ENCODE measurements at regions not wholly inside any gene's neighbourhood (a gene's known extent, or its start where the extent isn't known, plus 50 kb on each side); places are given as distances from the start of the nearest gene placed in this dataset.
"Not testable (repeated sequence)": the region's sequence is repeated elsewhere in the genome, so short reads cannot be mapped to it uniquely, and the experiment has no call there.

DNA sequence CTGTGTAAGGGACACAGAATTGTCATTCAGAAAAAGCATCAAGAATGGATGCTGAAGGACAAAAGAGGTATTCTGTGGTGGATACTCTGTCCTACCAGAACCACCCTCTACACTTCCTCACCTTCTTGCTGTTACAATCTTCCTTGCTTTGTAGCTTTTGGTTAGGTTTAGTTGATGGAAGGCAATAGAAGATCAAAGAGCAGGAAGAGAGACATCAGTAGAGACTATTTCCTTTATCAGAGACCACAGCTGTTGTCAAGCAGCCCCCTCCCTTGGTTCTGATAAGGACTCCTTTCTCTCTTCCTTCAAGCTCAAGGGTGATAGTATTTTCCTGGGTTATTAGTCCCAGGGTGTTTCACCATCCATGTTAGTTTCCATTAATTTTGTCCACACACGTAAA, 84.7 kb upstream of the ALCAM start:
- no peak for DNase-seq (ENCODE audit: low read depth)
- TF ChIP-seq, protein P1, sequence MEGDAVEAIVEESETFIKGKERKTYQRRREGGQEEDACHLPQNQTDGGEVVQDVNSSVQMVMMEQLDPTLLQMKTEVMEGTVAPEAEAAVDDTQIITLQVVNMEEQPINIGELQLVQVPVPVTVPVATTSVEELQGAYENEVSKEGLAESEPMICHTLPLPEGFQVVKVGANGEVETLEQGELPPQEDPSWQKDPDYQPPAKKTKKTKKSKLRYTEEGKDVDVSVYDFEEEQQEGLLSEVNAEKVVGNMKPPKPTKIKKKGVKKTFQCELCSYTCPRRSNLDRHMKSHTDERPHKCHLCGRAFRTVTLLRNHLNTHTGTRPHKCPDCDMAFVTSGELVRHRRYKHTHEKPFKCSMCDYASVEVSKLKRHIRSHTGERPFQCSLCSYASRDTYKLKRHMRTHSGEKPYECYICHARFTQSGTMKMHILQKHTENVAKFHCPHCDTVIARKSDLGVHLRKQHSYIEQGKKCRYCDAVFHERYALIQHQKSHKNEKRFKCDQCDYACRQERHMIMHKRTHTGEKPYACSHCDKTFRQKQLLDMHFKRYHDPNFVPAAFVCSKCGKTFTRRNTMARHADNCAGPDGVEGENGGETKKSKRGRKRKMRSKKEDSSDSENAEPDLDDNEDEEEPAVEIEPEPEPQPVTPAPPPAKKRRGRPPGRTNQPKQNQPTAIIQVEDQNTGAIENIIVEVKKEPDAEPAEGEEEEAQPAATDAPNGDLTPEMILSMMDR (conservative IDR thresholded peaks at IDR 0.05; ENCODE audit: low read length), result no peak
- H3K4me3 ChIP-seq (ENCODE audit: low read length), result no peak overlapping the region

DNA sequence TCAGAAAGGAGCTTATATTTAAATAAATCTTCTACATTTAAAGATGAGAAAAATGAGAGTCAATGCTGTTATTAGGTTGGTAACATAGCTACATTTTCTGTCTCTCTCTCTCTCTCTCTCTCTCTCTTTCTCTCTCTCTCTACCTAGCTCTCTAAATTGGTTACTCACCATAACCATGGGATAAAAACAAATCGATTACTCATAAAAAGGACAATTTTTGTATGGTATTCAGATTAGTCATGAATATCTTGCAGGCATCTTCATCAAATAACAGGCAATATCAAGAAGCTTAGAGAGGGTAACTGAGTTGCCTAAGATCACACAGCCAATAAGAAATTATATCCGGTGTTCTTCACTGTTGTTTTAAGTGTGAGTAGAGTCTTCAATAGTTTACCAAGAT, 81.8 kb upstream of the ALCAM start:
- TF ChIP-seq, protein P1 (conservative IDR thresholded peaks at IDR 0.05; ENCODE audit: low read length), result no peak
- peak; percentile 11 for DNase-seq (ENCODE audit: low read depth)
- no peak overlapping the region for H3K4me3 ChIP-seq (ENCODE audit: low read length)

DNA sequence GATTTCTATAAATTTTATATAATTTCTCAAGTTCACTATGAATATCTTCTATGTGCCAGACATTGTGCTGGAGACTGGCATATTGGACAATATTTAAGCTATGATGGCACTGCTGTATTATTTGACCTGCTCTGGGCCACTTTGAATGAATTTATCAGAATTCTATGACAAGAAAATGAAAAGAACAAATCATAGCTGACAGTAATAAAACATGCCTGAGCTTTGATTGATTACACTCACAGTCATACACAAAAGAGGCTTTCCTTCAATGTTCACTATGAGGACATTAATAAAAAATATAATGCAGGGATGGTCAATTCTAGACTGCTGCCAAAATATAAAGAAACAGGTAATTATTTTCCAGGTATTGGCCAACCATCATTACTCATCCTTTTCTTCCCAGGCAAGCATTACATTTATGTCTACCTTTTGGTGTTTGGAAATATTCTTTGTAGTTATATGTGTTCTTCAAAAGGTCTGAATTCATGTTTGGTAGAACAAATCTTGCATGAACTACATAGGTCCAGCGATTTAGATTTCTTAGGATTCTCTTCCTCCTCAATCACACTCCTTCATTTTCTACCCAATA, 81.0 kb upstream of the ALCAM start:
- TF ChIP-seq, protein P1 (conservative IDR thresholded peaks at IDR 0.05; ENCODE audit: low read length), result no peak
- H3K4me3 ChIP-seq (ENCODE audit: low read length), result no peak overlapping the region
- DNase-seq (ENCODE audit: low read depth), result no peak

DNA sequence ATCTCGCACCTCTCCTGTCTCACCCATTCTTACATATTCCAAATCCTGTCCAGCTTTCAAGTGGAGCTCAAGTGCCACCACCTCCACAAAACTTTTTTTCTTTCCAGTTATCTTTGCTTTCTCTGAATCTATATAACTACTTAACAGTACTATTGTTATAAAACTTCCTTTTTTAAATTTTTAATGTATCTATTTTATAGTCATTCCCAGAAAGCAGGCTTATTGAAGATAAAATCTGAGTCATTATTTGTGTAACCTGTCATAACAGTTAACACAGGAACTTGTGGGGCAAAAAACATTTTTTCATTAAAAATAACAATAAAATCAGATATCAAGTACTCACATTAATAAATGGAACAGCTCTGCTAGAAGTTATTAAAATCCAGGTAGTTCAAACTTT, 73.3 kb upstream of the ALCAM start:
- DNase-seq (ENCODE audit: low read depth), result no peak
- no peak overlapping the region for H3K4me3 ChIP-seq (ENCODE audit: low read length)
- TF ChIP-seq, protein P1 (conservative IDR thresholded peaks at IDR 0.05; ENCODE audit: low read length), result no peak

DNA sequence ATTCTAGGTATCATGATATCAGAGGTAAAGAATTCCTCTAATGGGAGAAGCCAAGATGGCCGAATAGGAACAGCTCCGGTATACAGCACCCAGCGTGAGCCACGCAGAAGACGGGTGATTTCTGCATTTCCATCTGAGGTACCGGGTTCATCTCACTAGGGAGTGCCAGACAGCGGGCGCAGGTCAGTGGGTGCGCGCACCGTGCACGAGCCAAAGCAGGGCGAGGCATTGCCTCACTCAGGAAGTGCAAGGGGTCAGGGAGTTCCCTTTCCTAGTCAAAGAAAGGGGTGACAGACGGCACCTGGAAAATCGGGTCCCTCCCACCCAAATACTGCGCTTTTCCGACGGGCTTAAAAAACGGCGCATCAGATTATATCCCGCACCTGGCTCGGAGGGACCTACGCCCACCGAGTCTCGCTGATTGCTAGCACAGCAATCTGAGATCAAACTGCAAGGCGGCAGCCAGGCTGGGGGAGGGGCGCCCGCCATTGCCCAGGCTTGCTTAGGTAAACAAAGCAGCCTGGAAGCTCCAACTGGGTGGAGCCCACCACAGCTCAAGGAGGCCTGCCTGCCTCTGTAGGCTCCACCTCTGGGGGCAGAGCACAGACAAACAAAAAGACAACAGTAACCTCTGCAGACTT, 70.4 kb upstream of the ALCAM start:
- DNase-seq (ENCODE audit: low read depth), result not testable (repeated sequence)

DNA sequence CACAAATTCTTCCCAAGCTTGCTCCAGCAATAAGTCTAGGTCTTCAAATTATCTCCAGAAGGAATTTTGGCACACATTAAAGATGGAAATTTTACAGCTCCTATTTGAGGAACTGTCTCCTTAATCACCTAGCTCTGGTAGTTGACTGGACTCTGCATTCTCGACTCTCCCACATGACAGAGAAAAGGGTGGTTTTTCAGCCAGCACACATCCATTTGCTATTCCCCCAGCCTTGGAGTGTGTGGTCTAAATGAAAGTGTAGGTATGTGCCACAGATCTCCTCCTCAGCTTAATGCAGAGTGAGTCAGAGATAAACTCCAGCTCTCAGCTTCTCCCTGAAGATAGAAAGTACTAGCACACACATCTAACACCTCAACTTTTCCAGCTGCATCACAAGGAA, 62.2 kb upstream of the ALCAM start:
- no peak overlapping the region for H3K4me3 ChIP-seq (ENCODE audit: low read length)
- TF ChIP-seq, protein P1 (conservative IDR thresholded peaks at IDR 0.05; ENCODE audit: low read length), result no peak
- DNase-seq (ENCODE audit: low read depth), result no peak

More for the DNA sequence above, 70.4 kb upstream of the ALCAM start:
- not testable (repeated sequence) for H3K4me3 ChIP-seq (ENCODE audit: low read length)

DNA sequence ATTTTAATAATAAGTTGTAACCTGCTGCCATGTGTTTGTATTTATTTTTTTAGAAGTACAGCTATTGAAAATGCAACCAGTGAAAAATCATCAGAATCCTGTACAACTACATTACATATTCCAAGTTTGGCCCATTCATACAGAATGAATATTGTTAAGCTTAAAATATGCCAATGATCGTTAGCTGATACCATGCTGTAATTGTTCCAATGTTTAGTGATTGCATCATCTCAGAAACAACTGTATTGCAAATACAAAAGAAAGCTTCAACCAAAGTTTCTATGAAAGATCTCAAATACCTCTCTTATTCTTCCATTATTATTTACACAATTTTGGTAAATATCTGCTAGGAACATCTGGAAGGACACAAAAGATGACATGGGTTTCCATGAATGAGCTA, 51.6 kb upstream of the ALCAM start:
- no peak overlapping the region for H3K4me3 ChIP-seq (ENCODE audit: low read length)
- no peak for DNase-seq (ENCODE audit: low read depth)
- TF ChIP-seq, protein P1 (conservative IDR thresholded peaks at IDR 0.05; ENCODE audit: low read length), result no peak
